ENCODE measurements at regions not wholly inside any gene's neighbourhood (a gene's known extent, or its start where the extent isn't known, plus 50 kb on each side); places are given as distances from the start of the nearest gene placed in this dataset.

DNA sequence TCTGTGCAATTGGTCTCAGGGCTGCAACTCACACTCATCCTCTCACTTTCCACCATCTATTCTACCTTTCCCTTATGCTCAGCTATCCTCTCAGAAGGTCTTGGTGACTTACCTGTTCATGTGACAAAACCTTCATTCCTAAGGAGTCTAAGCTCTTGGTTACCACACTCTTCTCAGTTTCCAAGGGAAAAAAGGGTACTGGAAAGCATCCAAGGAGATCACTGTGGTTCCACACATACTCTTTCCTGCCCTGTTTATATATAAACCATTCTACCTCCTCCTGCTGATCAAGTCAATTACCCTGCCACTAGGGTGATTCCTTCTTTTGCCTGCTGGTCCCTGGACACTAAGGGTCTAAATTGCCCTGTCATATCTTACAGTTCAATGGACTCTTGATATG, 57.2 kb upstream of the MAML3 start:
- DNase-seq = no peak

DNA sequence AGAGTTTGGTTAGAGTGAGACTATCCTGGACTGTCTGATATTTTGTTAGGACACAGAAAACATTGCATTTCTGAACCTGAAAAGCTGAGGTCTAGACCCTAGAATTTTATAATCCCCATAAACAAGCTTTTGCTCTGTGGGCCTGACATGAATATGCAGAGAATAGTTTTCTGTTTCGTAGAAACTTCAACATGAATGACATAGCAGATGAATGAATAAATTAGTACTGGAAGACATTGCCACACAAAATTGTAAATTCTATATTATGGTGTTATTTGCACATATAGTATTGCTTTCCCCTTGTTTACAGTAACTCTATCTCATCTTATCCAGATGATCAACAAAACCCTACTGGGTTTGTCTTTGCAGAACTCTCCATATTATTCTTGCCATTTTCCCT, 54.9 kb upstream of the MAML3 start:
- no peak for DNase-seq
